Natural killer cell treated with Interleukin-12 subunit alpha and Interleukin-12 subunit beta and Interleukin-15 and Interleukin-18, amount 100 ng/mL, for 72 hours (primary cell): ENCODE measurements at regions not wholly inside any gene's neighbourhood (a gene's known extent, or its start where the extent isn't known, plus 50 kb on each side); places are given as distances from the start of the nearest gene placed in this dataset.
"Not testable (repeated sequence)": the region's sequence is repeated elsewhere in the genome, so short reads cannot be mapped to it uniquely, and the experiment has no call there.

Experiments
- ATAC-seq, 2 donors: fragments of 150-1000 bp; cut with Tn5 transposase in 1 of 2; sonication (Bioruptor Pico), chemical (Tn5 transposase) in 1 of 2; 2 replicates each; pipeline ENCODE4 v1.10.0; 2021
- DNase-seq: peaks from one replicate; pipeline ENCODE4 v3.0.0; 2022; ENCODE audit warnings: low spot score
- H3K27ac Mint-ChIP-seq, 2 donors: 1 replicate in 1 of 2; 2 replicates in 1 of 2; pipeline ENCODE4 v1.8.0; 2022; ENCODE audit warnings: mixed read lengths in 2 of 2, mild to moderate bottlenecking in 1 of 2, moderate library complexity in 1 of 2
- H3K27me3 Mint-ChIP-seq, 2 donors: 1 replicate in 1 of 2; 2 replicates in 1 of 2; pipeline ENCODE4 v1.8.0; 2022; ENCODE audit warnings: mixed read lengths in 2 of 2
- H3K36me3 Mint-ChIP-seq: one replicate; pipeline ENCODE4 v1.8.0; 2022; ENCODE audit warnings: mixed read lengths
- H3K4me1 Mint-ChIP-seq, 2 donors: 1 replicate in 1 of 2; 2 replicates in 1 of 2; pipeline ENCODE4 v1.8.0; 2022; ENCODE audit warnings: low read depth in 2 of 2, mixed read lengths in 2 of 2, mild to moderate bottlenecking in 1 of 2
- H3K4me3 Mint-ChIP-seq: one replicate; pipeline ENCODE4 v1.8.0; 2022; ENCODE audit warnings: mixed read lengths
- H3K9me3 Mint-ChIP-seq: 2 replicates; pipeline ENCODE4 v1.8.0; 2022; ENCODE audit warnings: mixed read lengths

DNA sequence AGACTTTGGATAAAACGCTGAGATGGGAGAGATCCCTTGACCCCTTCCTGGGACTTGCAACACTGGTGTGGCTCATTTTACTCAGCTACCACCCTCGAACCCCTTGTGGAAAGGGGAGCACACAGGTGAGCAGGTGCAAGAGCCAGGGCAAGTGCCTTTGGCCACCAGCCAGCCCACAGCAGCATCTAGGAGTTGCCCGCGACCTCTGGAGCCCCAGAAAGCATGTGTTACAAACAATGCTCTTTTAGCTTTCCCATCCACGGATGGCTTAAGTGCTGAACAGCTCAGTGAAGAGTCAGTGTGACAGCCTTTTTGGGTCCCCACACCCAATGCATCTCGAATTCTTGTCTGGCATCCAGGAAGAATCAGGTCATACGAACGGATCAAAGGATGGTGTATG lies 197.8 kb downstream of the MEMO1 start:
- no peaks in the 10 kb centered on the region for H3K9me3 Mint-ChIP-seq
- no peak for DNase-seq
- no peak for ATAC-seq
- peak overlapping the region; percentile 80 to 88 for H3K27ac Mint-ChIP-seq
- peaks cover 11 to 12% of the 10 kb centered on the region in 2 donors for H3K4me1 Mint-ChIP-seq
- H3K27me3 Mint-ChIP-seq: no peaks in the 10 kb centered on the region
- no peak overlapping the region for H3K4me3 Mint-ChIP-seq
- no peaks in the 10 kb centered on the region for H3K36me3 Mint-ChIP-seq

DNA sequence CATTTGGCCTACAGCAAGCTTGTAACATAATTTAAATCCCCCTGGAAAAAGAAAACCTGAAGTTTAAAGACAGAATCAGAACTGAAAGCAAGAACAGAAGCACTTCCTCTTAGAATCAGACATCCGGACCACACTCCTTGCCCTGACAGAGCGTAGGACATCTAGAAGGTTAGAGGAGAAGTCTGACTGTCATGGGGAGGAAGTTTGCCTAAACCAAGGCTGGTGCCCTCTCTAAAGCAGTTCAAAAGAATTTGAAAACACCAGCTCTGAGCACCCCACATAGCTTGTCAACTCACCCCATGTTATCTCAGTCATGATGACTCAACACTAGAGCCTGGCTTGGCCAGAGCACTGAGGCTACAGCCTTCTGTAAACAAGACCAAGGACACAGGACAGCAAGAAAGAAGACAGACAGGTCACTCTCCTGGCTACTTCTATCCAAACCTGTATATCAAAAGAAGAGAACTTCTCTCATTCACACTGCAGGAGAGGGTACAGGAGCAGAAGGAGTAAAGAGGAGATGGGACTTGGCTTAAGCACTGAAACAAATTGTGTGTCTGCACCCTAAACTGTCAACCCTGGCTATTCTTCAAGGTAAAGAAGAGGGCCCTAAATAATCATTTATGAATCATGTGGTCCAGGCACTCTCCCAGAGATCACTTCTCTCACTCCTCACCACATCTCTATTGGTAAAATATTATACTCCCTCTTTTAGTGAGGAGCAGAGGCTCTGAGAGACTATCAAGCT lies 198.6 kb downstream of the MEMO1 start:
- ATAC-seq: peak; percentile 75 to 80
- Mint-ChIP-seq H3K27ac (peak overlapping the region; percentile 80 to 88), H3K36me3 (no peaks in the 10 kb centered on the region), H3K4me3 (peak overlapping the region; percentile 65), H3K4me1 (peaks cover 11 to 12% of the 10 kb centered on the region in 2 donors), H3K9me3 (no peaks in the 10 kb centered on the region), H3K27me3 (no peaks in the 10 kb centered on the region)
- DNase-seq: no peak

DNA sequence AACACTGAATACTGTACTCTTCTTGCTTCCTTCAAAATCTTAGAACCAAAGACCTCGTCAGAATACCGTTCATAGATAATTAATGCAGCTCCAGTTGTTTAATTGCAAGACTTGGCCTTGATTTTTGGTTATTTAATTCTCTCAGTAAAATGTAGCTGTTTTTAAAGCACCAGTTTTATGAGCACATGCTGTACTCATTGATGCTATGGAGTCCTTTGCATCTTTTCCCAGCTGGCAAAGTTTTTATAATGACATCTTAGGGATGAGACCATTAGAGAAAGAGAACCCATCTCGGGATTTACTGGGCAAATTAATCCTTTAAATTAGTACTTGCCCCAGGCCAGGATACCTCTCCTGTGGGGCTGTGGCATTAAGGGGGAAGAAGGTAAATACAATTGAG lies 199.3 kb downstream of the MEMO1 start:
- H3K9me3 Mint-ChIP-seq: no peaks in the 10 kb centered on the region
- DNase-seq: no peak
- no peaks in the 10 kb centered on the region for H3K27me3 Mint-ChIP-seq
- no peaks in the 10 kb centered on the region for H3K36me3 Mint-ChIP-seq
- no peak for ATAC-seq
- H3K4me3 Mint-ChIP-seq: peak overlapping the region; percentile 65
- H3K4me1 Mint-ChIP-seq: peaks cover 11 to 12% of the 10 kb centered on the region in 2 donors
- peak overlapping the region; percentile 80 to 88 for H3K27ac Mint-ChIP-seq

DNA sequence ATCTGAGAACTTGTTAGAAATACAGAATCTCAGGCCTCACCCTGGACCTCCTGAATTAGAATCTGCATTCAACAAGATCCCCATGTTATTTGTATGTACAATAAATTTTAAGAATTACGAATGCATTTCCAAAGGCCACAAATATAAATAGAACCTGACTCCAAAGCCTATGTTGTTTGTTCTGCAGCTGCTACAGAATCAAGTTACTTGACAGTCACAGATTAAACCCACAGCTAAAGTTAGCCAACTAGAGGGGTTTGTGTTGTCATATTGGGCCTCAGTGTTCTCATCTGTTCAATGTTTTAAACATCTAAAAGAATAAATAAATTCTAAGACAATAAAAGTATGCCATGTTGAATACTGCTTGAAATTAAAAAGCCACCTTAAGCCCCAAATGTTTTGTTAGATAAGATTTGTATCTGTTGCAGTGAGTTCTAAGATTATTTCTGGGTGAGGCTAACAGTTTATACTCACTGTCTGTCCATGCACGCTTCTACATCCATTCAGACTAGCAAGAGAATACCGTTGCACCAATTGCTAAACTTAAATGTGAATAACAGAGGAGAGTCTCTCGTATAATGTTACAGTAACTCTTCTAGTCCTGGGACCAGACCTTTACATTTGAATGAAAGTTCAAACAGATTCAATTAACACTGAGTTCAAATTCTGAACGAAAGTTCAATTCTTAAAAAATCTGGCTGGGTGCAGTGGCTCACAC lies 200.4 kb downstream of the MEMO1 start:
- Mint-ChIP-seq H3K27me3 (no peaks in the 10 kb centered on the region), H3K27ac (no peak overlapping the region), H3K9me3 (no peaks in the 10 kb centered on the region), H3K36me3 (no peaks in the 10 kb centered on the region), H3K4me1 (peaks cover 11 to 12% of the 10 kb centered on the region in 2 donors), H3K4me3 (no peak overlapping the region)
- no peak for ATAC-seq
- DNase-seq: no peak

DNA sequence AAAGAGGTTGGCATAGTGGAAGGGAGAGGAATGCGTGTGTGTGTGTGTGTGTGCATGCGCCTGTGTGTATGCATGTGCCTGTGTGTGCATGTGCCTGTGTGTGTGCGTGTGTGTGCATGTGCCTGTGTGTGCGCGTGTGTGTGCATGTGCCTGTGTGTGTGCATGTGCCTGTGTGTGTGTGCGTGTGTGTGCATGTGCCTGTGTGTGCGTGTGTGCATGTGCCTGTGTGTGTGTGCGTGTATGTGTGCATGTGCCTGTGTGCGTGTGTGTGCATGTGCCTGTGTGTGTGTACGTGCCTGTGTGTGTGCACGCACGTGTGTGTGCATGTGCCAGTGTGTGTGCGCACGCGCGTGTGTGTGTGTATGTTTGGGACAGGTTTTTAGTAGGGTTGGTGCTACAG lies 205.1 kb downstream of the MEMO1 start:
- H3K36me3 Mint-ChIP-seq: no peaks in the 10 kb centered on the region
- ATAC-seq: no peak
- peaks cover 0 to 4% of the 10 kb centered on the region in 2 donors for H3K4me1 Mint-ChIP-seq
- H3K27ac Mint-ChIP-seq: no peak overlapping the region
- H3K4me3 Mint-ChIP-seq: no peak overlapping the region
- H3K27me3 Mint-ChIP-seq: no peaks in the 10 kb centered on the region
- no peaks in the 10 kb centered on the region for H3K9me3 Mint-ChIP-seq
- DNase-seq: no peak

DNA sequence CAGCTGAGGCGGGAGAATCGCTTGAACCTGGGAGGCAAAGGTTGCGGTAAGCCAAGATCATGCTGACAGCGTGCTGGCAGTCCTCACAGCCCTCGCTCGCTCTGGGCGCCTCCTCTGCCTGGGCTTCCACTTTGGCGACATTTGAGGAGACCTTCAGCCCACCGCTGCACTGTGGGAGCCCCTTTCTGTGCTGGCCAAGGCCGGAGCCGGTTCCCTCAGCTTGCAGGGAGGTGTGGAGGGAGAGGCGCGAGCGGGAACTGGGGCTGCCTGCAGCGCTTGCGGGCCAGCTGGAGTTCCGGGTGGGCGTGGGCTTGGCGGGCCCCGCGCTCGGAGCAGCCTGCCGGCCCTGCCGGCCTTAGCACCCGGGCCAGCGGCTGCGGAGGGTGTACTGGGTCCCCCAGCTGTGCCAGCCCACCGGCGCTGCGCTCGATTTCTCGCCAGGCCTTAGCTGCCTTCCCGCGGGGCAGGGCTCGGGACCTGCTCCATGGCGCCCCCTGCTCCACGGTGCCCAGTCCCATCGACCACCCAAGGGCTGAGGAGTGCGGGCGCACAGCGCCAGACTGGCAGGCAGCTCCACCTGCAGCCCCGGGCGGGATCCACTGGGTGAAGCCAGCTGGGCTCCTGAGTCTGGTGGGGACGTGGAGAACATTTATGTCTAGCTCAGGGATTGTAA lies 207.2 kb downstream of the MEMO1 start:
- H3K9me3 Mint-ChIP-seq, ATAC-seq, H3K36me3 Mint-ChIP-seq, H3K4me3 Mint-ChIP-seq, H3K27ac Mint-ChIP-seq, H3K27me3 Mint-ChIP-seq, DNase-seq, H3K4me1 Mint-ChIP-seq: not testable (repeated sequence)

DNA sequence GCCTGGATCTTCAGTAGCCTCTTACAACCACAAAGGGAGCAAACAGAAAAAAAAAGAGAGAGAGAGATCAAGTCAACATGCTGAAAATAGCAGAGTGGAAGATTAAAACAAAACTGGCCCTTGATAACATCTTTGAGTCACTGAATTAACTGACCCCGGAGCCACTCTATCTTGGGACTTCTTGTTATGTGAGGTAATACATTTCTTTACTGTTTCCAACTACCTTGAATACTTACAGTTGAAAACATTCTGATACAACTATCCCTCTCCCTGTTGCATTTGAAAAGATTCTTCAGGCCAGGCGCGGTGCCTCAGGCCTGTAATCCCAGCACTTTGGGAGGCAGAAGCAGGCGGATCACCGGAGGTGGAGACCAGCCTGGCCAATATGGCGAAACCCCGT lies 208.1 kb downstream of the MEMO1 start:
- peaks cover 0 to 4% of the 10 kb centered on the region in 2 donors for H3K4me1 Mint-ChIP-seq
- H3K9me3 Mint-ChIP-seq: peaks cover 5% of the 10 kb centered on the region
- DNase-seq (no peak), ATAC-seq (no peak)
- H3K27ac Mint-ChIP-seq: no peak overlapping the region
- peaks cover 13% of the 10 kb centered on the region for H3K36me3 Mint-ChIP-seq
- H3K4me3 Mint-ChIP-seq: no peak overlapping the region
- H3K27me3 Mint-ChIP-seq: peaks cover 8 to 9% of the 10 kb centered on the region in 2 donors

DNA sequence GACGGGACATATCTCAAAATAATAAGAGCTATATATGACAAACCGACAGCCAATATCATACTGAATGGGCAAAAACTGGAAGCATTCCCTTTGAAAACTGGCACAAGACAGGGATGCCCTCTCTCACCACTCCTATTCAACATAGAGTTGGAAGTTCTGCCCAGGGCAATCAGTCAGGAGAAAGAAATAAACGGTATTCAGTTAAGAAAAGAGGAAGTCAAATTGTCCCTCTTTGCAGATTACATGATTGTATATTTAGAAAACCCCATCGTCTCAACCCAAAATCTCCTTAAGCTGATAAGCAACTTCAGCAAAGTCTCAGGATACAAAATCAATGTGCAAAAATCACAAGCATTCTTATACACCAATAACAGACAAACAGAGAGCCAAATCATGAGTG lies 211.5 kb downstream of the MEMO1 start:
- peaks cover 13% of the 10 kb centered on the region for H3K36me3 Mint-ChIP-seq
- H3K9me3 Mint-ChIP-seq: not testable (repeated sequence)

DNA sequence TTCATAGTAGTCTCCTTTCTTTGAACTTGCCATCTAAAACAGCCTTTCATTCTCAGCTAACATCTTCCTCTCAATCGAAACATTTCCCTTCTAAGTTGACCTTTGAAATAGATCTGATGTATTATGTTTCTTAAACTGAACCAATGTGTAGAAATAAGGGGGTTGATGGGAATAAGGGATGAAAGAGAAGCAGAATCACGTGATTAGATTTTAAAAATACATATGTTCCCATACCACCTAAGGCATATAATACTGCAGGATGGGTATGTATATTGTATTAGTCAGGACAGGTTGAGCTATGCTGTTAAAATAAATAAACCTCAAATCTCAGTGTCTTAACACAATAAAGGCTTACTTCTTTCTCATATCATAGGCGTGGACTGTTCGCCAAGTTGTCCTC lies 207.5 kb upstream of the SRD5A2 start:
- H3K4me1 Mint-ChIP-seq: no peaks in the 10 kb centered on the region
- no peaks in the 10 kb centered on the region for H3K9me3 Mint-ChIP-seq
- DNase-seq: no peak
- H3K4me3 Mint-ChIP-seq: no peak overlapping the region
- H3K27me3 Mint-ChIP-seq: peaks cover 21 to 54% of the 10 kb centered on the region in 2 donors
- no peak overlapping the region for H3K27ac Mint-ChIP-seq
- no peaks in the 10 kb centered on the region for H3K36me3 Mint-ChIP-seq
- no peak for ATAC-seq

More for the DNA sequence above, 211.5 kb downstream of the MEMO1 start:
- peaks cover 14 to 21% of the 10 kb centered on the region in 2 donors for H3K27me3 Mint-ChIP-seq
- H3K4me1 Mint-ChIP-seq, DNase-seq, H3K27ac Mint-ChIP-seq, H3K4me3 Mint-ChIP-seq, ATAC-seq: not testable (repeated sequence)

DNA sequence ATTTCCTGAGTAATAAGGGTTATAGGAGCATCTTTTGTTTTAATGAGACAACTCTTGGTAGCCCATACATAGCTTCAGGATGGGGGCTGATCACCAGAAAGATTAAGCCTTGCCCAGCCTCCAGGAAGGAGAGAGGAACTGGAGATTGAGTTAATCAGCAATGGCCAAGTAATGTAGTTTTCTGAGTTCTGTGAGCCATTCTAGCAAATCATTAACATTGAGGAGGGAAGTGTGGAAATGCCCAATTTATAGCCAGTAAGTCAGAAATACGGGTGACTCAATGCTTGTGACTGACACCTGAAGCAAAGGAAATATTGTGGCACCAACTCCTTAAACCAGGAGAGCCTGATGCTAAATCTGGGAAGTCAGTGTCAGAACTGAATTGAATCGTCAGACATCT lies 205.1 kb upstream of the SRD5A2 start:
- Mint-ChIP-seq H3K27ac (no peak overlapping the region), H3K4me3 (no peak overlapping the region), H3K27me3 (peaks cover 21 to 61% of the 10 kb centered on the region in 2 donors), H3K4me1 (no peaks in the 10 kb centered on the region), H3K36me3 (peaks cover 9% of the 10 kb centered on the region), H3K9me3 (peaks cover 3% of the 10 kb centered on the region)
- ATAC-seq (no peak), DNase-seq (no peak)

DNA sequence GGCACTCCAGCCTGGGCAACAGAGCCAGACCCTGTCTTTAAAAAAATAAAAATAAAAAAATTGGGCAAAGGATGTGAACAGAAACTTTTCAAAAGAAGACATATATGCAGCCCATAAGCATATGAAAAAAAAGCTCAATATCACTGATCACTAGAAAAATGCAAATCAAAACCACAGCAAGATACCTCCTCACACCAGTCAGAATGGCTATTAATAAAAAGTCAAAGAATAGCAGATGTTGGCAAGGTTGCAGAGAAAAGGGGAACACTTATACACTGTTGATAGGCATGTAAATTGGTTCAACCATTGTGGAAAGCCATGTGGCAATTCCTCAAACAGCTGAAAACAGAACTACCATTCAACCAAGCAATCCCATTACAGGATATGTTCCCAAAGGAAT lies 204.1 kb upstream of the SRD5A2 start:
- Mint-ChIP-seq H3K27me3 (peaks cover 20 to 64% of the 10 kb centered on the region in 2 donors), H3K27ac (no peak overlapping the region), H3K4me1 (no peaks in the 10 kb centered on the region), H3K36me3 (peaks cover 18% of the 10 kb centered on the region), H3K9me3 (peaks cover 8% of the 10 kb centered on the region), H3K4me3 (no peak overlapping the region)
- ATAC-seq (no peak), DNase-seq (no peak)

DNA sequence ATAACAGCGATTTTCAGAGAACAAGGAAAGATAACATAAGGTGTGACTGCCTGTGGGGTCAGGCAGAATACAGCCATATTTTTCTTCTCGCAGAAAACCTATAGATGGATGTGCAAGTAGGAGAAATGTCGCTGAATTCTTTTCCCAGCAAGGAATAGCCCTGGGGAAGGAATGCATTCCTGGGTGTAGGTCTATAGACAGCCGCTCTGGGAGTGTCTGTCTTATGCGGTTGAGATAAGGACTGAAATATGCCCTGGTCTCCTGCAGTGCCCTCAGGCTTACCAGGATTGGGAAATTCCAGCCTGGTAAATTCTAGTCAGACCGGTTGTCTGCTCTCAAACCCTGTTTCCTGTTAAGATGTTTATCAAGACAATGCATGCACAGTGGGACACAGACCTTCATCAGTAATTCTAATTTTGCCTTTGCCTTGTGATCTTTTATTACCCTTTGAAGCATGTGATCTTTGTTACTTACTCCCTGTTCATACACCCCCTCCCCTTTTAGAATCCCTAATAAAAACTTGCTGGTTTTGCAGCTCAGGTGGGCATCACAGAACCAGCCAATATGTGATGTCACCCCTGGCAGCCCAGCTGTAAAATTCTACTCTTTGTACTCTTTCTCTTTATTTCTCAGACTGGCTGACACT lies 202.8 kb upstream of the SRD5A2 start:
- not testable (repeated sequence) for DNase-seq

DNA sequence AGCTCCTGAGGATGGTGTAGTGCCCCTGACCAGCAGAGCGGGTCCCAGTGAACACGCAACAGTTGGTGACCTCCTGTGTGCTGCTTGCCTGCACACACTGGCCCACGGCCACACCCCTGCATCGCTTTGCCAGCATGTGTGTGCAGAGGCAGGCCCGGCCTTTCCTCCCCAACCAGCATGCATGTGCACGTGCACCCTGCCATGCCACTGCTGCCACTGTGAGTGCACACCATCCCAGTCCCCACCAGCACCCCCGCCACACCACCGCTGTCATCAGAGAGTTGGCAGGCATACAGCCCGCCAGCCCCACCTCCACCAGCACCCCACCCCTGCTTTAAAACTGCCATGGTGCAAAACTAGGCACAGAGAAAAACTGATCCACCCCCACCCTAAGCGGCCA lies 197.4 kb upstream of the SRD5A2 start:
- ATAC-seq: no peak
- peaks cover 22 to 49% of the 10 kb centered on the region in 2 donors for H3K27me3 Mint-ChIP-seq

More for the DNA sequence above, 202.8 kb upstream of the SRD5A2 start:
- H3K4me1 Mint-ChIP-seq, H3K4me3 Mint-ChIP-seq, H3K9me3 Mint-ChIP-seq, H3K27ac Mint-ChIP-seq, ATAC-seq: not testable (repeated sequence)
- Mint-ChIP-seq H3K27me3 (peaks cover 16 to 62% of the 10 kb centered on the region in 2 donors), H3K36me3 (peaks cover 18% of the 10 kb centered on the region)

More for the DNA sequence above, 197.4 kb upstream of the SRD5A2 start:
- H3K36me3 Mint-ChIP-seq: peaks cover 18% of the 10 kb centered on the region
- H3K27ac Mint-ChIP-seq: no peak overlapping the region
- no peaks in the 10 kb centered on the region for H3K4me1 Mint-ChIP-seq
- H3K9me3 Mint-ChIP-seq: peaks cover 8% of the 10 kb centered on the region
- H3K4me3 Mint-ChIP-seq: no peak overlapping the region
- DNase-seq: no peak
